GM18907 (cell line): ENCODE measurements at regions not wholly inside any gene's neighbourhood (a gene's known extent, or its start where the extent isn't known, plus 50 kb on each side); places are given as distances from the start of the nearest gene placed in this dataset.

Experiments used
- ATAC-seq: cut with Tn5 transposase; IDR thresholded peaks from one replicate; pipeline ENCODE4 v1.9.1; 2021; ENCODE audit warnings: mild to moderate bottlenecking, moderate library complexity; ENCODE audit not compliant: unreplicated experiment

DNA sequence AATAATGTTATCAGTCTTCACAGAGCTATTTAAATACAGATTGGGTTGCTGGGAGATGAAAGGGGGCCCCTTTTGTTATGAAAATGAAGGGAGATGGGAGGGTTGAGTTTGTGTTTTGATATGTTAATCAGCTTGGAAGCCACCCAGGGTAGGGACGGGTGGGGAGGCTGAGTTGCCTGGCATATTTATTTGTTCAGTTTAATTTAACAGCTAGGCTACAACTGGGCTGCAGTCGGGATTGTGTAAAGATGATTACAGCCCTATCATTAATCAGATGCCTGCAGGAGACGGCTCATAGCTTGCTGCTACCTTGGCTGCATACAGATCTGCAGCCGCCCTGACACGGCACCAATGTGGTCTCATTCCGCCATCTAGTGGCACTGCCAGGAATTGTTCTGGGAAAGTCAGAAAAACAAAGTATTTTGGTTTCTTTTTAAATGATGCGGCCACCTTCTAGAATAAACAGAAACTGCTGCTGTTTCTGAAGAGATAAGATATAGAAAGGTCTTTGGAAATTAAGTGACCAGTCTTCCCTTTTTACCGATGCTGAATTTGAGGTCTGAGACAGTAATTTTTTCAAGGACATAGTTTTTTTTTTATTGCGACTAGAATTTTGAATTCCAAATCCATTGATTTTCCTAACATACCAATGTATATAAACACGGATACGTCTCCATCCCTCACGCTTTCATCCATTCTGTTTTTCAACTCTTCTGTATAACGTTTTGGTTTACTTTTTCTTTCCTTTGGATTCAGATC, 458.0 kb upstream of the ASIC2 start:
- ATAC-seq = no peak

DNA sequence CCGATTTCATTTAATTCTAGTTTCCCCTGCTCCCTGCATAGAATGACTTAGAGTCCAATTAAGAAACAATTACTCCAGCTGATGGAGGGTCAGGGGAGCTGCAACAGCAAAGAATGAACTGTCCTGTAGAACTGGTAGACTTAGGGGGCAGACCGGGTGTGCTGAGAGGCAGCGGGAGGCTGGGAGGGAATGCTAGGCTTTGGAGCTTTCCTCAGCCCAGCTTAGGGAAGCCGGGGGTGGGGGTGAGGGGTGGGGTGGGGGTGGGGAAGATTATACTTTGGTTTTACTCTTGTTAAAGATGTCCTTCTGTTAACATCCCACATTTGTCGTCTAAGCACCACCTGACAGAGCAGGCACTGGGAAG, 458.6 kb upstream of the ASIC2 start:
- ATAC-seq = no peak

DNA sequence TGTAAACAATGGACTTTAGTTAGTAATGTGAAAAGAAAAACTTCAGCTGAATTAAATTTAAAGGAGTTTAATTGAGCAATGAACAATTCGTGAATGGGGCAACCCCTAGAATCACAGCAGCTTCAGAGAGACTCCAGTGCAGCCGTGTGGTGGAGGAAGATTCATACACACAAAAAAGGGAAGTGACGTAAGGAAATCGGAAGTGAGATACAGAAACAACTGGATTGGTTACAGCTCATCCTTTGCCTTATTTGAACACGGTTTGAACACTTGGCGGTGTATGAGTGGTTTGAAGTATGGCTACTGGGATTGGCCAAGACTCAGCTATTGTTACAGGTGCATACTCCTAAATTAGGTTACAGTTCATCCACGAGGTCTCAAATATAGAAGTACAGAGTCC, 460.4 kb upstream of the ASIC2 start:
- no peak for ATAC-seq

DNA sequence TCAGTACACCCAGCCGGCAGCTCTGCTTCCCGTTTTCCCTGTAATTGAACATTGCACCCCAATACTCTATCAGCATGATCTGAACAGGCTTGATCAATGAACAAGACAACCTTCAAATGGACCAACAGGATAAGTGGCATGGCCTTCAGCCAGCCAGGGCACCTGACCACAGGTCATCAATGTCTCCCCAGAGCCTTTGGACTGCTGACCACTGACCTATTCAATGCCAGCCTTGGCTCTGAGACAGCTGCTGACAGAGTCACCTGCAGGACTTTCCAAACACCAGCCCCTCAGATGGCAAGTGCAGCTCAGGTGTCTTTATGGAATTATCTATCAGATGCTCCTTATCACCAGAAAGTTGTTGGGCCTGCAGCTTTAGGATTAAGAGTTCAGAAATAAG, 462.9 kb upstream of the ASIC2 start:
- no peak for ATAC-seq

DNA sequence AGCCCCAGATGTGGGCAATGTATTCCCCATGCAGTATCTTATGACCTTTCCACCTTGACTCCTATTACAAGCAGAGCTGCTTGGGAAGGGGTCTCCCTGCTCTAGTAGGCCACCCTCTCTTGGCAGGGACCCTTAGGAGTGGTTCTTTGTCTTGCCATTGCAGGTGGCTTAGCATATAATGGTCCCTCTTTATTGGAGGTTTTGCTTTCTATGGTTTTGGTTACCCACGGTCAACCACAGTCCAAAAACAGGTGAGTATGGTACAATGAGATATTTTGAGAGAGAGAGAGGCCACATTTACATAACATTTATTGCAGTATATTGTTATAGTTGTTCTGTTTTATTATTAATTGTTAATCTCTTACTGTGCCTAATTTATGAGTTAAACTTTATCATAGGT, 472.8 kb upstream of the ASIC2 start:
- ATAC-seq = no peak

DNA sequence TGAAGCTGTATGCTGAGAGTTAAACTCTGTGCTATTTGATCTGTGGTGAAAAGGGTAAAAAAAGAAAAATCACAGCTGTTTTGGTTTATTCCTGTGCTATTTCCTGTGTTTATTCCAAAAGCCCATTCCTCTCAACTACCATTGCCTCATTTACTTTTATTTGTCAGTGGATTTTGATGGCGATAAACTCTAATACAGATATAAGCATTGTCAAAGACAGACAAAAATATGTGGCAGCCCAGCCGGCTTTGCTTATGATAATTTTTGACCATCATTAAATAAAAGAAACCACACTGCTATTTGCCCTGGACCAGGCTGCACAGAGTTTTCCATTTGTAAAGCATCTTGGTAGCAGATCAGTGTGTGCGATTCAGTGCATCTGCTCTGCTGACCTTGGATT, 473.6 kb upstream of the ASIC2 start:
- no peak for ATAC-seq

DNA sequence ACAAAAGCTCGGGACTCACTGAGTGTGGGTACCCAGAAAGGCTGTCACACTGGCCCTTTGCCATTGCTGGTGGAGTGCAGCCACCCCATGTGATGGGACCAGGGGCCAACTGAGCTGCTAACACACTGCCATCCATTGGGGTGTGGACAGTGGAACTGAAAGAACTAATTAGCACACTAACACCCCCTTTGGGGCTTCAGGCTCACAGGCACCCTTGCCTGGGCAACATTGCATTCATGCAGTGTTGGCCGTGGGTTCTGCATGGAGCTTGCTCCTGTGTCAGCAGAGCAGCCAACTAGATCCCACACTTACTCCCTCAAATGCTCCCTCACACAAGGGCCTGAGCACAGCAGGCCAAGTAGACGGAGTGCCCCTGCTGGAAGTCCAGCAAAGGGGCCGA, 476.0 kb upstream of the ASIC2 start:
- ATAC-seq = no peak

DNA sequence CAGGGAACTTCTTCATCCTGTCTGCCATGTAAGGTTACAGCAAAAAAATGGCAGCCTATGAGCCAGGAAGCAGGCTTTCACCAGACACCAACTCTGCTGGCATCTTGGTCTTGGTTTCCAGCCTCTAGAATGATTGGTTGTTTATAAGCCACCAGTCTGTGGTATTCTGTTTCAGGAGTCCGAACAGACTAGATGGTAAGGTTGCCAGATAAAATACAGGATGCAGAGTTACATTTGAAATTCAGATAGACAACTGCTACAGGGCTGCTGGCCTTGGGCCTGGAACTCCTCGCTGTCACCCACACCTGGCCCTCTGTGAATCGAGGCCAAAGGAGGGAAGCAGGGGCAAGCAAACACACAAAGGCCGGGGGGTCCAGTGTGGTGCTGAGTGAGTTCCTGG, 478.8 kb upstream of the CCL2 start:
- ATAC-seq = no peak

DNA sequence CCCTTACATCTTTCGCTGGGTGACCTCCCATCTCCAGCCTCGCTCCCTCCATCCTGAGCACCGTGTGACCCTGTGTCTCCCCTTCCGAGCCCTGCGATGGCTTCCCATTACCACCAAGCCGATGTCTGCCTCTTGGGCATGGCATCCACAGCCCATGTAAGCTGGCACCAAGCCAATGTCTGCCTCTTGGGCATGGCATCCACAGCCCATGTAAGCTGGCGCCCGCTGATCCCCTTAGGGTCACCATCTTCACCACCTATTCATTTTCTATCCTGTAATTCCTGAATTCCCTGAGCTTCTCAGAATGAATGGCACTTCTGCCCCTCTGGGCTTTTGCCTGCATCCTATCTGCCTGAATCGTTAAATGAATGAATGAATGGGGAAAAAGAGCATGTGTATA, 478.2 kb upstream of the CCL2 start:
- ATAC-seq = no peak

DNA sequence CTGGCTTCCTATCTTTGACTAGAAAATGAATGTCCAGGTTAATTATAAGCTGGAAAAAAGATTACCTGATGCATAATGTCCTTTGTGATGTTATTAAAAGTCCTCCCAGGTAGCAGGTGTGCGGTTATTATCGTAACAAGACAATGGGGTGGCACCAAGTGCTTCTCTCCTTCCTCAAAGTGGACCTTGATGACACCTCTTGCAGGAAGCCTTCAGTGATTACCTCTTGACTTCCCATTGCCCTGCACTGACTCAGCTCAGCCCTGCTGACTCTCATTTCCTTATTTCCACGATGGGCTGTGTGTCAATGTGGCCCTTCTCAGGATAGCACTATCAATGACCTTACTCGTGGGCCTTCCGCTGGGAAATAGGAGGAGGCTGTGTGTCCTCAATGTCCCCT, 477.4 kb upstream of the CCL2 start:
- ATAC-seq = no peak

DNA sequence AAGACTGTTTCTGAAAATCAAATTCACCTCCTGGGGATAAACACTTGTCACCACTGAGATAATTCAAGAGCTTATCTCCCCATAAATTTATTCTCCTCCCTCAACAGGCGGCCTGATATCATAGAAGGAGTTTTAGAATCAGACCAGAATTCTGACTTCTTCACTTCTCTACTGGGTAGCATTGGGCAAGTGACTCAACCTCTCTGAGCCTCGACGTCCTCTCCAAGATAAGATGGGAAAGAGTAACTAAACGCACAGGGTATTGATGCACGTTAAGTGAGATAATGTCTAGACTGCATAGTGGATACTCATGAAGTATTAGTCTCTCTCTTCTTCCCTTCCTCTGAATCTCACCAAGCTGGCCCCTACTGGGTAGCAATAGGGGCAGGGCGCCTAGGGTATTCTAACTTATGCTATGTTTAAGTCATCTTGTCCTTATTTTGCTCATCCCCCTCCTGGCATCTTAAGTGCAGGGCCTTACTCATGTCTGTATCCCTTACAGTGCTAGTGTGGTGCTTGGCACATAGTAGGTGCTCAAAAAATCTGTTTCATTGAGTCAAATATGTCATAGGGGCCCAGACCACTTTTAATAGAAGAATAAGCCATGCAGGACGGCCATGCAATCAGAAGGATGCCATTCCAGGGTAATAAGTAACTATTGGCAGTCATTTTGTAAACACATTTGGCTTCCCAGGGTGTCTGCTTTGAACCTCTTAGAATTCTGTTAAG, 476.4 kb upstream of the CCL2 start:
- no peak for ATAC-seq

DNA sequence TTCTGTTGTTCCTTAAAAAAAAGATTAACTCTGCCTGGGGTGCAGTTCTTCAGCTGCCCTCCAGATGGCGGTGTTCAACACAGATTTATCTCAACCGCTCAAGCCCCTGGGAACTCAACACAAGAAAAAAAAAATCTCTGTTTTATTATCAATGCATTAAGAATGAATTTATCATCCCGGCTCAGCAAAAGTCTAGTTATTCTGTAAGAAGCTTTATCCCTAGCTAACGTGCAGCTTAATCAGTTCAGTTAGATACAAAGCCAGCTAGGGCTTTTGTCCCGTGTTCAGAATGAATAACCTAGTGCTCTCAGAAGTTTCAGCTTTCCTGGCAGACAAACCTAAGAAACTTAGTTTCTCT, 475.9 kb upstream of the CCL2 start:
- no peak for ATAC-seq

DNA sequence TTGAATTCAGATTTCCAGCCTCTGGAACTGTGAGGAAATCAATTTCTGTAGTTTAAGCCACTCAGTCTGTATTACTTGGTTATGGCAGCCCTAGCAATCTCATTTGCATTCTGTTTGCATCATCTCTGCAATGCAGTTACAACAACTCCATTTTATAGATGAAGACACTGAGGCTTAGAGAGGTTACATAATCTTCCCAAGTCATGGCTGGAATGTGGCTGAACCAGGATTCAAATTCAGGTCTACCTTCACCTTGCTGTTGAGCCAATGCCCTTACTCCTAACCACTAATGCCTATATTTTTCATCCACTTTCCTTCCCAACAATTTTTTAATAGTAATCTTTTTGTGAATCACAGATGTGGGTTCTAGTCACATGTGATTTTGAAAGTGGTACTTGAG, 469.8 kb upstream of the CCL2 start:
- no peak for ATAC-seq

DNA sequence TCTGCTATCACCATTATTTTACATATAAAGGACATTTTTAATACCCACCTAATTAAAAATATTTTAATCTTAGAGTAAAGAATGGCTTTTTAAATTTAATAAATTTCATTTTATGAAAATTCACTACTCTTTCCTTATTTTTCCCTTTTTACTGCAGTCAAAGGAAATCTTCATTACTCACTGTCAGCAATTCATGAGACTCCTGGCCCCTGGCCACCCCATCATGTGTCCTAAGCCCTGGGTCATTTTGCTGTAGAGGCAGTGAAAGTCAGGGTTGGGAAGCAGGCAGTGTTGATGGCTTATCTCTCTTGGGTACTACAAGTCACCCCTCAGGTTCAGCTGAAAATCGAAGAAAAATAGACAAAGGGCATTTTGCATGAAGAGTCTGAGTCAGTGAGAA, 468.6 kb upstream of the CCL2 start:
- ATAC-seq = no peak

DNA sequence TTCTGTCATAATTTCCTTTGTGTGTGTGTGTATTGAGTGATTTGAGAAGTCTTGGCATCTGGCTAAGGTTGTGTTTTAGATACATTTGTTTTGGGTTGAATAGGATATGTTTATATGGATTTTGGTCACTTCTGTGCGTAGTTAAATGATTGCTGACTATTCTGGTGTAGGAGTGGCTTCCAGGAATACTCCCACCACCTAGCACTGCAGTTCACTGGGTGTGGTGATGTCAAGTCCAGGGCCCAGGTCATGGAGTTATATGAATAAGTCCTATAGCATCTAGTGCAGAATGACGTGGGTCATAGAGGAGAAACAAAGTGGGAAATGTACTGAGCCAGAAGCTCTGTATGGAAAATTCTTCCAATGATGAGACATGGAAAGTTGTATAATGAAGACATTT, 465.4 kb upstream of the CCL2 start:
- ATAC-seq = no peak

DNA sequence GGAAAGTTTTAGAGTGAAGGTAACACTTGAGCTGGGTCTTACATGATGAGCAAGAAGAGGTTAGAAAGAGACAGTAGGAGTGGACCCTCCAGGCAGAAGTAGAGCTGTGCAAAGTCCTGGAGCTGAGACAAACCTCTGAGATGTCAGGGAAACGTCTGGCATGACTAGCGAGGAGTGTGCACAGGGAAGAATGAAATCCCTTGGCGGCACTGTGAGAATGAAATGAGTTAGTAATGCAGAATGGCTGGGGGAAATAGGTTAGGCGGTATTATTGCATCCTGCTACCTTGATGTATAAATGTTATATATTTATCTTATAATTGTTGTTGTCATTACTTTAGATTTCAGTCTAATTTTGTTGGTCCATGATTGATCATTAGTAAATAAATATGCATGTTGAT, 457.9 kb upstream of the CCL2 start:
- no peak for ATAC-seq

DNA sequence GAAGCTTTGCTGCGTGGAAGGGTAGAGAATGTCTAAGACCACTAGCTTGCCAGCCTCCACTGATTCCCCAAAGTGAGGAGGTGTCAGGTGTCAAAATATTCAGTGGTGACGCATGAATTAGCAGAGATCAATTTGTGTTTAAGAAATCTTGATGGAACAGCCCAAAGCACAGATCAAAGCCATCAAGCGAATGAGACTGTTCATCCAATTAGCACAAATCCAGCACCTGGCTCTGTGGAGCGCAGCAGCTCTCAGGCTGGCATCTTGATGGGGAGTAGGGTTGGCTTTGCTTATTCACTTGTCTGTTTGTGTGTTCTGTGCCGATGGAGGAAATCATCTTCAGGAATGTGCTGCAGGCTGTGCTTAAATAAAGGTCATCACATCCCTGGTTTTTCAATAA, 456.8 kb upstream of the CCL2 start:
- ATAC-seq = no peak

DNA sequence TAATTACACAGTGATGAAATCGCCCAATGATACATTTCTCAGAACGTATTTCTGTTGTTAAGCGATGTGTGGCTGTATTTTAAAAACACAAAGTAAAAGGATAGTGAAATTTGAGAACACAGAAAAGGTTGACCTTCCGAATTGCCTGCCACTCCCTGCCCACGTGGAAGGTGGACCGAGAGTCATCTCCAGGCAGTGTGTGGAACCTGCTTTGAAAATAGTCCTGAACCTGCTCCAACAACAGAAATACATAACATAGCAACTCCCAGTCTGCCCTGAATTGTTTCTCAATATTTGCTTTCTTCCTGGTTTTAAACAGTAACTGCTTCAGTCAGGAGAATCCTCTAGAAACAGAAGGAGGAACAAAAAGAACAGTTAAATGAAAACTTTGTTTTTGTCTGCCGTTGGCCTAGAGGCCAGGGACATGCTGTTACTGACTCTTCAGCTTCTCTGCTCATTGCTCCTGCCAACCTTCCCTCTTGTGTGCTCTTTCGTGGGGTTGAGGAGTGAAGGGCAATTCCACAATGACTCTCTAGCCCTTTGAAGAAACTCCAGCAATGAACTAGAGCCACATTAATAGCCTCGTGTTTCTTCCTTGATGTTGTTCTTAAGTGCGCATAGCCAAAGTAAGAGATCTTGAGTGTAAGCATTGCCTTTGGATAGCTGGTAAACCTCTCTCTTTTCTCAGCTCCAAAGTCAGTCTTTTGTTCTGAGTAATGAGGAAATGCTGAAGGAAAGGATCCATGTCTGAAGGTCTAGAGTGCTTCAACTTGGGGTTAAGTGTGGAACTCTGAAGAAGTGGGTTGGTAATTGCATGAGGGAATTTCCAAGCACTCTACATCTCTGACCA, 452.5 kb upstream of the CCL2 start:
- ATAC-seq = no peak

DNA sequence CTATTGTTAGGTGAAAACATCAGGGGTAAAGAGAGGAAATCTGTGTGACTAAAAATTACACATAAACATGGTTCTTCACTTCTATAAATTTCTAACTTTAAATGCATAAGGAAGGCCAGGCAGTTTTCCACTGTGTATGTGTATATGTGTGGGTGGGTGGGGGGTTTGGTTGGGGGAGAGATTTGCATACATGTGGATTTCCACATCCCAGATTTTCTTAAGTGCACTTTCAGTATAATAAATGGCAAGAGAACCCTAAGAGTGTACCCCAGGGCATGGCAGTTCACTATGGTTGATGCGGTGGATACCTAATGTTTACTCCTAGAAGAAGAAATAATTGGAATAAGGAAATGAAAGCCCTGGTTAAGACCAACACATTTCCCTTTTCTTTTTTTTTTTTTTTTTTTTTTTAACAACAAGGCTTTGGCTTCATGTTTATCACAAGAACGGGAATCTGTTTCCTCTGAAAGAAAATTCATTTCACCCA, 451.8 kb upstream of the CCL2 start:
- ATAC-seq = no peak

DNA sequence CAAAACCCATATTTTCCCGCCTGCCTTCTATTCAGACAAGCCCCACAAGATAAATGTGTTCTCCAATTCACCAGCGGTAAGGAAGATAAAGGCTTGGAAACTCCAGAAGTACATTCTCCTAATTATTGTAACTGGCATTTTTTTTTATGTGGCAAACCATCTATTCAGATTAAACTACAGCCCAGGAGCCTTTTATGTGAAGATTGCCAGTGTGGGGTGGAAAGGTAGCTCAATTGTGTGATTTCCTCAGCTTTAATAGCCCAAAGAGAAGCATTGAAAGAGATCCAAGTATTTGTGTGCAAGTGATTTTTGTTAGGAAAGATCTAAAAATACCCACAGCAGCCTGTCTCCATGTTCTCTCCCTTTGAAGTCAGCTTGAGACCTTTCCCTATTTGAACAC, 451.4 kb upstream of the CCL2 start:
- ATAC-seq = no peak

DNA sequence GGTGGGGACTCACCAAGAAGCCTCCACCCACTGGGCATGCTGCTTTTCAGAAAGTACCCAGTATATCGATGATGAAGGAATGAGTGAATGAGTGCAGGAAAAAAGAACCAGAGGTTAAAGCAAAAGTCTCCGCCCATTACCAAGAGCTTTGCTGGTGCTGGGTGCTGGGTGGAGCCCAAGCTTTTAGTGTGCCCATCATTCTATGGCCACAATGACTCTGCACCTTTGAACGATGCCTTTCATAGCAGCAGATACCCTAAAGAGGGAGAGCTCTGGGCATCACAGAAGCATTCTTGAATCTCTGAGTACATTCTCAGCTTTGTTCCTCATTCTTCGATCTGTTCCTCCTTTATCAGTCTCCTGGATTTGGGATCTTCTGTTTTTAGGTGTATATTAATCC, 450.7 kb upstream of the CCL2 start:
- no peak for ATAC-seq

DNA sequence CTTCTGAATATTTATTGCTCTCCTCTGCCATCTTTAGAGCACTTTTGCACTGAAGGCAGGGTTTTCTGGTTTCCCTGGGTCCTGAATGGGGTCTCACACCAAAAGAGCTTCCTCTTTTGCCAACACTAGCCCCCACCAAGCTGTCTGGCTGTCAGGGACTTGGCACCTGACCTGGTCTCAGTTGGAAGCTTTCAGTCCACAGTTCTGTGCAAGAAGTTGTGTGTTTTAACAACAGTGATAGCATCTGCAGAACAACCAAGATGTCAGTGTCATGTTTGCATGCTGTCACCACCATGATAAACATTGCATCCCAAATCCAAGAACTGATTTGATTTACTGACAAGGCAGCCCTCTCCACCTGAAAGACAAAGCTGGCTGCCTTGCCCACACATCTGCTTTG, 448.5 kb upstream of the CCL2 start:
- no peak for ATAC-seq
